B cell (primary cell): ENCODE measurements at regions not wholly inside any gene's neighbourhood (a gene's known extent, or its start where the extent isn't known, plus 50 kb on each side); places are given as distances from the start of the nearest gene placed in this dataset.

ENCODE experiments used
- ATAC-seq: fragments of 200-7000 bp; cut with Tn5 transposase; one replicate; pipeline ENCODE4 v1.10.0; 2021; ENCODE audit warnings: low read depth, mild to moderate bottlenecking, moderate number of reproducible peaks, moderate library complexity
- CTCF ChIA-PET: fragments of 350-600 bp; sonication (Branson Sonifier 250); formaldehyde crosslinking; loops from one replicate; lab custom pipeline; 2021; ENCODE audit warnings: antibody characterized with exemption, inconsistent platforms; lab: Charles Lee
- POLR2A ChIA-PET: fragments of 350-600 bp; sonication (Branson Sonifier 250); formaldehyde crosslinking; loops from one replicate; lab custom pipeline; 2021; ENCODE audit warnings: antibody characterized with exemption; lab: Charles Lee
- DNase-seq: peaks from one replicate; pipeline ENCODE4 v3.0.0; 2013
- H2AFZ ChIP-seq: 2 replicates; pipeline ENCODE4 v1.6.1; 2012; ENCODE audit warnings: mild to moderate bottlenecking, low read depth, low read length; ENCODE audit not compliant: insufficient read depth, poor library complexity, severe bottlenecking
- H3K27ac ChIP-seq, 2 donors: 1 replicate in 1 of 2; 2 replicates in 1 of 2; pipeline ENCODE4 v1.5.1; 2012 to 2013; ENCODE audit warnings: low read length in 2 of 2, mild to moderate bottlenecking in 2 of 2, moderate library complexity in 1 of 2
- H3K27me3 ChIP-seq, 4 experiments: fragments of 200-600 bp in 1 of 4; sonication (generic) in 1 of 4; replicated peaks in 1 of 4; 1 replicate in 2 of 4; 2 replicates in 2 of 4; pipeline versions ENCODE4 v1.6.1 to v1.7.0; 2013 to 2016; ENCODE audit warnings: low read length in 3 of 4, mild to moderate bottlenecking in 2 of 4, mixed read lengths in 1 of 4, moderate library complexity in 1 of 4; ENCODE audit not compliant: insufficient read depth in 4 of 4, control insufficient read depth in 3 of 4; ENCODE audit errors: control extremely low read depth in 1 of 4
- H3K36me3 ChIP-seq, 2 experiments: replicated peaks in 1 of 2; 1 replicate in 1 of 2; 2 replicates in 1 of 2; pipeline versions ENCODE4 v1.6.1 to v1.7.1; 2013; ENCODE audit warnings: low read length in 1 of 2; ENCODE audit not compliant: insufficient read depth in 2 of 2, control insufficient read depth in 1 of 2; ENCODE audit errors: control extremely low read depth in 1 of 2, extremely low read depth in 1 of 2
- H3K4me1 ChIP-seq, 2 donors: fragments of 200-600 bp in 1 of 2; sonication (generic) in 1 of 2; 1 replicate in 1 of 2; 2 replicates in 1 of 2; pipeline versions ENCODE4 v1.5.1 to v1.6.1; 2013 to 2017; ENCODE audit warnings: low read length in 2 of 2; ENCODE audit not compliant: control insufficient read depth in 2 of 2, insufficient read depth in 2 of 2
- H3K4me2 ChIP-seq: replicated peaks from 2 replicates; pipeline ENCODE3; 2012; ENCODE audit warnings: mild to moderate bottlenecking, low read depth, low read length; ENCODE audit not compliant: poor library complexity, severe bottlenecking
- H3K4me3 ChIP-seq, 5 experiments: fragments of 200-600 bp in 1 of 5; sonication (generic) in 1 of 5; 1 replicate in 3 of 5; 2 replicates in 2 of 5; pipeline versions ENCODE4 v1.5.1 to v1.7.0; 2011 to 2016; ENCODE audit warnings: low read length in 4 of 5, mild to moderate bottlenecking in 4 of 5, low read depth in 2 of 5, control low read depth in 1 of 5, moderate library complexity in 1 of 5; ENCODE audit not compliant: insufficient read depth in 1 of 5; ENCODE audit errors: control extremely low read depth in 1 of 5, extremely low read depth in 1 of 5
- H3K79me2 ChIP-seq: fragments of 200-600 bp; sonication (generic); one replicate; pipeline ENCODE4 v1.6.0; 2016; ENCODE audit warnings: low read length; ENCODE audit not compliant: control insufficient read depth, insufficient read depth
- H3K9ac ChIP-seq: fragments of 200-600 bp; sonication (generic); 2 replicates; pipeline ENCODE4 v1.6.1; 2017; ENCODE audit warnings: mild to moderate bottlenecking, low read length, moderate library complexity
- H3K9me3 ChIP-seq, 3 donors: one replicate each; pipeline versions ENCODE4 v1.6.1 to v1.7.1; 2013; ENCODE audit warnings: low read length in 2 of 3; ENCODE audit not compliant: control insufficient read depth in 2 of 3, insufficient read depth in 1 of 3; ENCODE audit errors: control extremely low read depth in 1 of 3
- H4K20me1 ChIP-seq: 2 replicates; pipeline ENCODE4 v1.6.0; 2012; ENCODE audit warnings: mild to moderate bottlenecking, low read length; ENCODE audit not compliant: insufficient read depth, control insufficient read depth, poor library complexity, severe bottlenecking
- H3K27ac Mint-ChIP-seq: one replicate; pipeline ENCODE4 v1.8.0; 2021; ENCODE audit warnings: mixed read lengths
- H3K27me3 Mint-ChIP-seq: one replicate; pipeline ENCODE4 v1.8.0; 2021; ENCODE audit warnings: mixed read lengths
- H3K4me1 Mint-ChIP-seq: one replicate; pipeline ENCODE4 v1.8.0; 2021; ENCODE audit warnings: mixed read lengths
- H3K4me3 Mint-ChIP-seq: one replicate; pipeline ENCODE4 v1.8.0; 2021; ENCODE audit warnings: mixed read lengths
- H3K9me3 Mint-ChIP-seq: one replicate; pipeline ENCODE4 v1.8.0; 2022; ENCODE audit warnings: mixed read lengths; ENCODE audit not compliant: insufficient read depth
- CTCF ChIP-seq: fragments of 200-600 bp; IDR thresholded peaks from one replicate; pipeline ENCODE4 v1.8.0; 2022; ENCODE audit warnings: antibody characterized with exemption, mild to moderate bottlenecking
- EZH2 ChIP-seq: IDR thresholded peaks from 2 replicates; pipeline ENCODE4 v1.6.1; 2012; ENCODE audit warnings: borderline replicate concordance, low read depth, mild to moderate bottlenecking, moderate library complexity, low read length; ENCODE audit not compliant: insufficient read depth, poor library complexity, severe bottlenecking
- WGBS: methylation state at CpG from one replicate; pipeline ENCODE4 v1.1.5; 2013; ENCODE audit warnings: missing lambda C conversion rate; ENCODE audit not compliant: insufficient coverage; 5-methylcytosine and 5-hydroxymethylcytosine counted together
- intact Hi-C: fragments of 100-400 bp; cut with micrococcal nuclease; formaldehyde crosslinking; loops from one replicate; pipeline ENCODE4 v1.10.0; 2022

- H4K20me1 ChIP-seq, result no peaks in the 10 kb centered on the region
- H3K27ac ChIP-seq, result no peak overlapping the region
- H2AFZ ChIP-seq, result no peak overlapping the region
- Mint-ChIP-seq H3K4me1 (peaks cover 2% of the 10 kb centered on the region), H3K27ac (no peak overlapping the region), H3K27me3 (no peaks in the 10 kb centered on the region), H3K4me3 (no peak overlapping the region), H3K9me3 (no peaks in the 10 kb centered on the region)
- WGBS, result no CpG with 5 or more reads among the region's 2 CpGs
- POLR2A ChIA-PET, result no interaction called here
- H3K4me3 ChIP-seq, result no peak overlapping the region
- H3K4me2 ChIP-seq, result no peak overlapping the region
- no peaks in the 10 kb centered on the region for H3K79me2 ChIP-seq
- no peak overlapping the region for H3K9ac ChIP-seq
- DNase-seq (no peak), ATAC-seq (no peak)
- no peaks in the 10 kb centered on the region for H3K27me3 ChIP-seq
- intact Hi-C loops, result no loop called here
- H3K9me3 ChIP-seq, result no peaks in the 10 kb centered on the region
- no peaks in the 10 kb centered on the region for H3K4me1 ChIP-seq
- no peak for TF ChIP-seq EZH2
- no peak for TF ChIP-seq CTCF
- CTCF ChIA-PET, result no interaction called here
- no peaks in the 10 kb centered on the region for H3K36me3 ChIP-seq
Observed at GRCh38 chrX:78522601-78523000, 136.5 kb downstream of the RTL3 start.

- H3K4me2 ChIP-seq, result no peak overlapping the region
- H3K27me3 ChIP-seq, result no peaks in the 10 kb centered on the region
- TF ChIP-seq CTCF, result no peak
- TF ChIP-seq EZH2, result no peak
- Mint-ChIP-seq H3K27me3 (no peaks in the 10 kb centered on the region), H3K27ac (peak overlapping the region; percentile 77), H3K4me1 (peaks cover 26% of the 10 kb centered on the region), H3K4me3 (peak overlapping the region; percentile 35), H3K9me3 (no peaks in the 10 kb centered on the region)
- WGBS, result no CpG with 5 or more reads among the region's 4 CpGs
- POLR2A ChIA-PET, result no interaction called here
- H3K4me1 ChIP-seq, result no peaks in the 10 kb centered on the region
- intact Hi-C loops, result no loop called here
- no peaks in the 10 kb centered on the region for H3K36me3 ChIP-seq
- no peak overlapping the region for H3K9ac ChIP-seq
- CTCF ChIA-PET, result no interaction called here
- no peak overlapping the region for H2AFZ ChIP-seq
- H3K27ac ChIP-seq, result no peak overlapping the region
- no peaks in the 10 kb centered on the region for H3K9me3 ChIP-seq
- DNase-seq (peak; percentile 33), ATAC-seq (peak; percentile 76)
- no peaks in the 10 kb centered on the region for H3K79me2 ChIP-seq
- H3K4me3 ChIP-seq, result no peak overlapping the region
- H4K20me1 ChIP-seq, result no peaks in the 10 kb centered on the region
Observed at GRCh38 chrX:78517124-78517523, 142.0 kb downstream of the RTL3 start.
